WERI-Rb-1 (cell line): ENCODE measurements at regions not wholly inside any gene's neighbourhood (a gene's known extent, or its start where the extent isn't known, plus 50 kb on each side); places are given as distances from the start of the nearest gene placed in this dataset.
A peak's percentile ranks its signal among the peaks of the same experiment; 100 is the strongest.

Source experiments
- DNase-seq: peaks from one replicate; pipeline ENCODE4 v3.0.0-alpha.2; 2020
- H3K27ac ChIP-seq: fragments of 250-450 bp; sonication (Bioruptor Pico); 2 replicates; pipeline ENCODE4 v1.5.1; 2020; ENCODE audit warnings: mild to moderate bottlenecking, moderate library complexity
- H3K27me3 ChIP-seq: fragments of 250-450 bp; sonication (Bioruptor Pico); 2 replicates; pipeline ENCODE4 v1.5.1; 2021; ENCODE audit warnings: mild to moderate bottlenecking, low read depth, moderate library complexity; ENCODE audit not compliant: insufficient read depth, severe bottlenecking
- H3K36me3 ChIP-seq: fragments of 250-450 bp; sonication (Bioruptor Pico); 2 replicates; pipeline ENCODE4 v1.5.1; 2020; ENCODE audit warnings: mild to moderate bottlenecking, moderate library complexity
- H3K4me3 ChIP-seq: 2 replicates; pipeline ENCODE4 v1.5.1; 2011; ENCODE audit warnings: low read depth, mild to moderate bottlenecking, control low read depth, low read length
- H3K9me3 ChIP-seq: fragments of 250-450 bp; sonication (Bioruptor Pico); 2 replicates; pipeline ENCODE4 v1.5.1; 2021; ENCODE audit warnings: mild to moderate bottlenecking, moderate library complexity; ENCODE audit not compliant: severe bottlenecking
- TF ChIP-seq, protein P1 (sequence below): IDR thresholded peaks from 2 replicates; pipeline ENCODE4 v1.5.1; 2011; ENCODE audit warnings: low read depth, mild to moderate bottlenecking, control low read depth, inconsistent platforms, low read length

DNA sequence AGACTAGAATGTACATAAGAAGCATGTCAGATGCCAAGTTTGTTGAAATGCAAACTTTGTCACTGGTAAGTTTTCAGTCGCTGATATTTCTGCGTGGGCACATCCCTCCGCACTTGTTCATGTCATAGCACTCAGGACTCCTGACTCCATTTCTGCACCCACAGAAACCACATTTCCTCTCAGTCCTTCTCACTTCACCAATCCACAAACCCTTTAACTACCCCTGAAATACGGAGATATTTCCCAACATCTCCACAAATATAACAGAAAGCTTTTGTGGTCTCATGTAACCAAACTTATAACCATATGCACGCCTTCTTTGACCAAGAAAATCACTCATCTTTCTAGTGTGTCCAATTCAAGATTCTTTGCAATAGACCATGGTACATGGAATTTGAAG is 276.9 kb upstream of the ERBB4 start:
- H3K36me3 ChIP-seq, result no peaks in the 10 kb centered on the region
- TF ChIP-seq, protein P1, sequence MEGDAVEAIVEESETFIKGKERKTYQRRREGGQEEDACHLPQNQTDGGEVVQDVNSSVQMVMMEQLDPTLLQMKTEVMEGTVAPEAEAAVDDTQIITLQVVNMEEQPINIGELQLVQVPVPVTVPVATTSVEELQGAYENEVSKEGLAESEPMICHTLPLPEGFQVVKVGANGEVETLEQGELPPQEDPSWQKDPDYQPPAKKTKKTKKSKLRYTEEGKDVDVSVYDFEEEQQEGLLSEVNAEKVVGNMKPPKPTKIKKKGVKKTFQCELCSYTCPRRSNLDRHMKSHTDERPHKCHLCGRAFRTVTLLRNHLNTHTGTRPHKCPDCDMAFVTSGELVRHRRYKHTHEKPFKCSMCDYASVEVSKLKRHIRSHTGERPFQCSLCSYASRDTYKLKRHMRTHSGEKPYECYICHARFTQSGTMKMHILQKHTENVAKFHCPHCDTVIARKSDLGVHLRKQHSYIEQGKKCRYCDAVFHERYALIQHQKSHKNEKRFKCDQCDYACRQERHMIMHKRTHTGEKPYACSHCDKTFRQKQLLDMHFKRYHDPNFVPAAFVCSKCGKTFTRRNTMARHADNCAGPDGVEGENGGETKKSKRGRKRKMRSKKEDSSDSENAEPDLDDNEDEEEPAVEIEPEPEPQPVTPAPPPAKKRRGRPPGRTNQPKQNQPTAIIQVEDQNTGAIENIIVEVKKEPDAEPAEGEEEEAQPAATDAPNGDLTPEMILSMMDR, result no peak
- no peaks in the 10 kb centered on the region for H3K9me3 ChIP-seq
- H3K4me3 ChIP-seq, result no peak overlapping the region
- no peaks in the 10 kb centered on the region for H3K27me3 ChIP-seq
- no peak overlapping the region for H3K27ac ChIP-seq
- DNase-seq, result no peak

DNA sequence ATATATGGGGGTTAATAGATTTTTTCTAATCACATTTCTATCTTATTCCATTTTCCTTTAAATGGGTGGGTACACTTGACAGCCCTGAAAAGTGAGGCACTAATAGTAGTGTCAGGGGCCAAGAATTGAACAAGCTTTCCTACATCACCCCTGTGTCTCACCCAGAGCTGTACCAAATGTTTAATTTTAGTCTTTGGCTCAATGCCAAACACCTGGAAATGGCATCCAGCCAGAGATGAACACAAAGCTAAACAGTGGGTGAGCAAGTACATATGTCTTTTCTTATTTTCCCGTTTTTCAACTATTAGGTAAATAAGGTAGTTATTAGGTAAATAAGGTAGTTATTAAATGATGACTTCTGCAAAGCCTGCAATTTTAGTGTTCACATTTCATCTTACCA is 276.3 kb upstream of the ERBB4 start:
- Histone ChIP-seq H3K4me3 (no peak overlapping the region), H3K36me3 (no peaks in the 10 kb centered on the region), H3K27ac (no peak overlapping the region), H3K27me3 (no peaks in the 10 kb centered on the region), H3K9me3 (no peaks in the 10 kb centered on the region)
- TF ChIP-seq, protein P1, result no peak
- DNase-seq, result no peak

DNA sequence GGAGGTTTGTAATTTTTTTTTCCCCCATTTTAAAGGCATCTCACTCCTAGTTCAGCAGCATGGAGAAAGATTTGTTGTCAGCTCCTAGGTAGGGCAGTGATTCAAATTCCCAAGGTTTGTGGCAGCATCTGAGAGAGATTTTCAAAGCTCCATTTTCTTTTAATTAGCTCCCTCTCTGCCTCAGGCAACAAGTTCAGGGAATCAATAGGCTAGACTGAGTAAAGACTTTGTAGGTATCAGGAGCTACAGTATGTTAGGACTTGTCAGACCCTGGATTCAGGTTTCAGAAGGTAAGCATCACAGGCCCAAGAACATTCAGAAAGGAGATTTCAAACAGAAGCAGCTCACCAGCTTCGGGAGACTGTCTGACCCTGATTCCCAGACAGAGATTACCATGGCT is 273.3 kb upstream of the ERBB4 start:
- no peak for DNase-seq
- H3K27me3 ChIP-seq, result no peaks in the 10 kb centered on the region
- no peaks in the 10 kb centered on the region for H3K9me3 ChIP-seq
- H3K27ac ChIP-seq, result peak overlapping the region; percentile 44
- H3K4me3 ChIP-seq, result no peak overlapping the region
- H3K36me3 ChIP-seq, result no peaks in the 10 kb centered on the region
- TF ChIP-seq, protein P1, result no peak

DNA sequence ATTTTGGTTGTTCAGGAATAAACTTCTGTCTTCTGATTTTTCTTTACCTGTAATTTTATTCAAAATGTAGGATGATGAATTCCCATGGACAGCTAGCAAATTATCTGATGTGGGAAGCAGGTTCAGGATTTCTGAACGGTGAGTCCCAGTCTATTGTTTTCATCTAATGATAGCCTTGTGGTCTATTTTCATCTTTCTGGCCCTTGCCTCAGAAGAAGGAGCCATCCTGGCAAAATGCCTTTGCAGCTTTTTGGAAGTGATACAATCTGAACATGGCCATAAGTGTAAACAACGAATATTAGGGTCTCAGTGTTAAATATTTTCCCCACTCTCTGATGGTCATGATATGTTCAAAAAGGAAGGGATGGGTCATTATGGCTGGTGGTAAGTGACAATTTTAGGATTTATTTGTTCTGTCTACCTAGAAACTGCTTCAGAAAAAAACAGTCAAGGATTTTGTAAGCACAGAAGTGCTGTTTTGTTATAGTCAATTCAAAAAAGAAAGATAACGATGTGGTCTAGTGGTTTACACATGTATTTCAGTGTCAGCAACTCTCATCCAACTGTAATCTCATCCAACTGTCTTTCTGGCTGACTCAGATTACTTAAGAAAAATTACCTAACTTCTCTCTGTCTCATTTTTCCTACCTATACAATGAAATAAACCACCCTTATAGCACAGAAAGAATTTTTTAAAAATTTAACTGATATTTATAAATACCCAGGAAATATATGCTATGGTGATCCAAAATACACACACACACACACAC is 272.6 kb upstream of the ERBB4 start:
- Histone ChIP-seq H3K27ac (no peak overlapping the region), H3K27me3 (no peaks in the 10 kb centered on the region), H3K4me3 (no peak overlapping the region), H3K9me3 (no peaks in the 10 kb centered on the region), H3K36me3 (no peaks in the 10 kb centered on the region)
- TF ChIP-seq, protein P1, result no peak
- no peak for DNase-seq

DNA sequence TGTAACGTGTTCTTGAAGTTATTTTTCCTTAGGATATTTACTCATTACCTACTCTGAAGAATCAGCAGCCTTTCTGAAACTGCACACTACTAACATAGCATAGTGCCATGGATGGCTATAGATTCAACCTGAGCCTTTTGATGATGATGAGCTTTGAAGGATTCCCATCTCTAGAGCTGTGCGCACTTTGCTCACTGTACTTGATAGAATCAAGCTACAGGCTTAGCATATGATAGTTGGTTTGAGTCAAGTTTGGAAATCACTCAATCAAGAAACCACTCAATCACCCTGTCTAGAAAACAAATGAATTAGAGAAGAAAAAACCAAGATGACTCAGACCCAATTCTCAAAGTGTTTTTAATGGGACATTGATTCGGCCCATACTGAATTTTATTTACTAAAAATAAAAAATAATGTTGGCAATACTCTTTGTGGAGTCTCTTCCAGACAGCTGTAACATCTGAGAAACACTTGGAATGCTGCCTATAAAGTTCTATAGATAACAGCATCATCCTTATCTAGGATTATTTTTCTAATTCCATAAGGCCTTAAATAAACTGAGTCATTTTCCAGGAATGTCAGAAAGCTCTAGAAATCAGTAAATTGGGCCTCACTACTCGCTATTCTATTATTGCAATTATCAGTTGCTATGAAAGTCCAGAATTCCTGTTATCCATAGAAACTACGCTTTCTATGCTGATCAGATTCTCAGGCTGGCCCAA is 259.0 kb upstream of the ERBB4 start:
- no peak for DNase-seq
- TF ChIP-seq, protein P1, result no peak
- Histone ChIP-seq H3K4me3 (no peak overlapping the region), H3K36me3 (no peaks in the 10 kb centered on the region), H3K27ac (no peak overlapping the region), H3K27me3 (no peaks in the 10 kb centered on the region), H3K9me3 (no peaks in the 10 kb centered on the region)

DNA sequence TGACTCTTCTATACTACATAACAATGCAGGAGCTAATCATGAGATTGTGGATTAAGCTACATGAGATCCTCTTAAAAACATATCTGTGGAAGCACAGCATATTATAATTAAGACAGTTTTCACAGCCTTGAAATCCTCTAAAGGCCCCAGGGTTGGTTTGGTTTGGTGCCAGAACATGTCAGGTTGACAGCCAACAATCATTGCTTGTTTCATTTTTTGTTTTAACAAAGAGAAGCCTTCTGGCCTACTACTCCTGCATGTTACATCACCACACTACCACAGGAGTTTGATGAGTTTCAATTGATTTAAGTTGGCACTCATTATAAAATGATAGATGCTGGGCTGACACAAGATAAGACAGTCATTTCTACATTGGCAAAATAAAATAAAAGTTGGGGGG is 255.9 kb upstream of the ERBB4 start:
- Histone ChIP-seq H3K36me3 (no peaks in the 10 kb centered on the region), H3K27ac (no peak overlapping the region), H3K27me3 (no peaks in the 10 kb centered on the region), H3K4me3 (no peak overlapping the region), H3K9me3 (no peaks in the 10 kb centered on the region)
- TF ChIP-seq, protein P1, result no peak
- no peak for DNase-seq
